PC-9 (cell line): ENCODE measurements at regions not wholly inside any gene's neighbourhood (a gene's known extent, or its start where the extent isn't known, plus 50 kb on each side); places are given as distances from the start of the nearest gene placed in this dataset.
"Not testable (repeated sequence)": the region's sequence is repeated elsewhere in the genome, so short reads cannot be mapped to it uniquely, and the experiment has no call there.

Experiments used
- BruUV-seq: library from RNA; stranded (reverse); fragments of 400-500 nt; replicated peaks from 2 replicates; lab custom pipeline; 2021; lab: Mats Ljungman, UMichigan
- CTCF ChIA-PET: fragments of 300-600 bp; sonication (Branson Sonifier 250); formaldehyde crosslinking; loops from one replicate; lab custom pipeline; 2022; ENCODE audit warnings: antibody characterized with exemption; lab: Charles Lee
- POLR2A ChIA-PET: fragments of 300-600 bp; sonication (Branson Sonifier 250); formaldehyde crosslinking; loops from one replicate; lab custom pipeline; 2022; ENCODE audit warnings: antibody characterized with exemption; ENCODE audit not compliant: unreplicated experiment; lab: Charles Lee
- DNase-seq, 2 experiments: peaks; one replicate each; pipeline versions ENCODE4 v3.0.0 to v3.0.0-alpha.2; 2015 to 2022; ENCODE audit warnings: mixed read lengths in 1 of 2
- H2AFZ ChIP-seq: fragments of 200-600 bp; sonication (generic); 2 replicates; pipeline ENCODE4 v1.8.1; 2017; ENCODE audit warnings: antibody characterized with exemption
- H3F3A ChIP-seq: fragments of 200-600 bp; sonication (generic); 2 replicates; pipeline ENCODE4 v1.8.1; 2017; ENCODE audit warnings: antibody characterized with exemption, mild to moderate bottlenecking, low read depth; ENCODE audit not compliant: insufficient read depth
- H3K27ac ChIP-seq: fragments of 200-600 bp; sonication (generic); 2 replicates; pipeline ENCODE4 v1.6.1; 2016; ENCODE audit warnings: mixed run types
- H3K27me3 ChIP-seq: fragments of 200-600 bp; sonication (generic); 2 replicates; pipeline ENCODE4 v1.6.1; 2016; ENCODE audit warnings: low read depth, mixed run types; ENCODE audit not compliant: insufficient read depth
- H3K36me3 ChIP-seq: fragments of 200-600 bp; sonication (generic); 2 replicates; pipeline ENCODE4 v1.6.1; 2016; ENCODE audit warnings: low read depth, mixed run types
- H3K4me1 ChIP-seq: fragments of 200-600 bp; sonication (generic); replicated peaks from 2 replicates; pipeline ENCODE4 v1.6.1; 2016; ENCODE audit warnings: mixed run types; ENCODE audit not compliant: insufficient read depth
- H3K4me2 ChIP-seq: fragments of 200-600 bp; sonication (generic); 2 replicates; pipeline ENCODE4 v1.6.1; 2017; ENCODE audit warnings: mixed run types
- H3K4me3 ChIP-seq: fragments of 200-600 bp; sonication (generic); 2 replicates; pipeline ENCODE4 v1.6.1; 2016; ENCODE audit warnings: mixed run types
- H3K79me2 ChIP-seq: fragments of 200-600 bp; sonication (generic); 2 replicates; pipeline ENCODE4 v1.6.1; 2017; ENCODE audit warnings: low read depth, mixed run types
- H3K9me2 ChIP-seq: fragments of 200-600 bp; sonication (generic); 2 replicates; pipeline ENCODE4 v1.8.1; 2017; ENCODE audit warnings: mild to moderate bottlenecking; ENCODE audit not compliant: insufficient read depth
- H3K9me3 ChIP-seq: fragments of 200-600 bp; sonication (generic); 2 replicates; pipeline ENCODE4 v1.8.1; 2016; ENCODE audit warnings: low read depth; ENCODE audit not compliant: insufficient read depth
- H4K20me1 ChIP-seq: fragments of 200-600 bp; sonication (generic); 2 replicates; pipeline ENCODE4 v1.8.1; 2017; ENCODE audit not compliant: insufficient read depth
- CTCF ChIP-seq: fragments of 200-600 bp; sonication (generic); conservative IDR thresholded peaks from 2 replicates; pipeline ENCODE4 v1.6.1; 2017; ENCODE audit warnings: mixed run types, antibody characterized with exemption, mild to moderate bottlenecking, moderate library complexity
- EZH2 ChIP-seq: fragments of 200-600 bp; sonication (generic); IDR thresholded peaks from 2 replicates; pipeline ENCODE4 v1.8.0; 2017; ENCODE audit warnings: antibody characterized with exemption, low read depth
- intact Hi-C: fragments of 100-400 bp; cut with micrococcal nuclease; formaldehyde crosslinking; loops from one replicate; pipeline ENCODE4 v1.10.0; 2022; ENCODE audit not compliant: unreplicated experiment

GRCh38 chr5:120124031-120124430, 340.1 kb upstream of the PRR16 start:
- no TSS peak for BruUV-seq
- no peak for DNase-seq
- no peak for TF ChIP-seq EZH2
- TF ChIP-seq CTCF: no peak
- no peaks in the 10 kb centered on the region for H3K27me3 ChIP-seq
- no peak overlapping the region for H3K4me2 ChIP-seq
- H3K36me3 ChIP-seq: no peaks in the 10 kb centered on the region
- H2AFZ ChIP-seq: no peak overlapping the region
- ChIA-PET CTCF (no interaction called here), POLR2A (no interaction called here)
- intact Hi-C loops: no loop called here
- H3K9me2 ChIP-seq: no peaks in the 10 kb centered on the region
- H3F3A ChIP-seq: no peaks in the 10 kb centered on the region
- no peaks in the 10 kb centered on the region for H3K4me1 ChIP-seq
- H3K79me2 ChIP-seq: no peaks in the 10 kb centered on the region
- H4K20me1 ChIP-seq: no peaks in the 10 kb centered on the region
- no peak overlapping the region for H3K4me3 ChIP-seq
- H3K9me3 ChIP-seq: no peaks in the 10 kb centered on the region
- H3K27ac ChIP-seq: no peak overlapping the region

DNA sequence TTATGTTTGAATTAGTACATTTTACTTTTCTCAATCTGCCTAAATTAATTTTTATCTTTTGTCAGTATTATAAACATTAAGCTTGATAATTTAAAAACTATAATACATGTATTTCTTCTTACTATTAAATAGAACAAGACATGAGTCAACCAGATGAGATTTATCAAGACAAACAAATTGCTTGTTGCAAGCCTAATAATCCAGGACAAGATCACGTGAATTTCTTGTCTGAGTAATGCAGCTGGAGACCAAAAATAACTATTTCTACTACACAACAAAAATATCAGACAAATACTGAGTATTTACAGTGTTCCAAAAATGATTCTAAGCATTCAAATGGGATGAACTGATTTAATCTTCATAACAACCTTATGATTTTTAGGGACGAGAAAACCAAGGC, 339.1 kb upstream of the PRR16 start:
- Histone ChIP-seq H3K27me3 (no peaks in the 10 kb centered on the region), H3K36me3 (no peaks in the 10 kb centered on the region), H3K4me1 (no peaks in the 10 kb centered on the region), H3K4me3 (no peak overlapping the region), H3F3A (no peaks in the 10 kb centered on the region), H3K9me2 (no peaks in the 10 kb centered on the region), H4K20me1 (no peaks in the 10 kb centered on the region), H3K4me2 (no peak overlapping the region), H2AFZ (no peak overlapping the region), H3K9me3 (0 out of 2 replicates have a peak, but pooled peaks cover 1% of the 10 kb centered on the region), H3K27ac (no peak overlapping the region), H3K79me2 (no peaks in the 10 kb centered on the region)
- CTCF ChIA-PET: no interaction called here
- TF ChIP-seq EZH2 (no peak), CTCF (no peak)
- POLR2A ChIA-PET: no interaction called here
- DNase-seq: no peak
- intact Hi-C loops: no loop called here
- no TSS peak for BruUV-seq

GRCh38 chr5:120132347-120132746, 331.8 kb upstream of the PRR16 start:
- H3K4me3 ChIP-seq: peak overlapping the region; percentile 11; the same call in 1 of the 2 replicates
- BruUV-seq, H3K27ac ChIP-seq, H4K20me1 ChIP-seq, H3K79me2 ChIP-seq, H3K27me3 ChIP-seq, CTCF ChIA-PET, intact Hi-C loops, H3K36me3 ChIP-seq, H3K9me2 ChIP-seq, POLR2A ChIA-PET, H3F3A ChIP-seq, H3K4me1 ChIP-seq, H2AFZ ChIP-seq, H3K9me3 ChIP-seq: not testable (repeated sequence)
- H3K4me2 ChIP-seq: peak overlapping the region; percentile 40
- DNase-seq: peak in 1 of 2 experiments; percentile 9

DNA sequence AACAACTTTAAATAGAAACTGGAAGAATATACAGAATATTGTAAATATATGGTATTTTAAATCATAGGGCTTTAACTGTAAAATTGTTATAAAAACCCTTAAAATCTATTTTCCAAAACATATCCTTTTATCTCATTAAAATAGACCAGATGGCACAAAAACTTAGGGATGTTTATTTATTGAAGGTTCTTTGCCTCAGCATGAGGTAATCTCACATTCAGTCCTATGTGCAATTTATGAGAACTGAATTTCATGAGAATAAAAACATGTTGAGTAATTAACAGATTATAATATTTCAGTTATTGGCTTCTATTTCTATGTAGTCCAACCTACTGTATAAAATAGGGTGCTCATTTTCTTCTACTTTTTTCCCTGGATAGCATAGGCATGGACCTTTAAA, 329.2 kb upstream of the PRR16 start:
- no peak for DNase-seq
- no peaks in the 10 kb centered on the region for H3K4me1 ChIP-seq
- no peaks in the 10 kb centered on the region for H3K36me3 ChIP-seq
- no peaks in the 10 kb centered on the region for H4K20me1 ChIP-seq
- H3K4me2 ChIP-seq: no peak overlapping the region
- no peaks in the 10 kb centered on the region for H3K27me3 ChIP-seq
- ChIA-PET CTCF (interaction anchor here (0.6 kb wide), 1 partner anchor 14 kb away, joined by 4 read pairs; no protein-coding TSS in a partner anchor), POLR2A (no interaction called here)
- TF ChIP-seq EZH2 (no peak), CTCF (no peak)
- H3K79me2 ChIP-seq: no peaks in the 10 kb centered on the region
- intact Hi-C loops: no loop called here
- no peak overlapping the region for H3K27ac ChIP-seq
- no peak overlapping the region for H3K4me3 ChIP-seq
- peaks cover 11% of the 10 kb centered on the region; the same call in 1 of the 2 replicates for H3K9me3 ChIP-seq
- H3F3A ChIP-seq: no peaks in the 10 kb centered on the region
- H3K9me2 ChIP-seq: no peaks in the 10 kb centered on the region
- no peak overlapping the region for H2AFZ ChIP-seq
- BruUV-seq: no TSS peak
